PC-3 (cell line): ENCODE measurements at regions not wholly inside any gene's neighbourhood (a gene's known extent, or its start where the extent isn't known, plus 50 kb on each side); places are given as distances from the start of the nearest gene placed in this dataset.

Experiments used
- ATAC-seq: fragments of 200-7000 bp; cut with Tn5 transposase; 2 replicates; pipeline ENCODE4 v1.9.1; 2020; ENCODE audit warnings: mild to moderate bottlenecking, moderate library complexity
- BruUV-seq: library from RNA; stranded (reverse); fragments of 400-500 nt; replicated peaks from 2 replicates; lab custom pipeline; 2021; lab: Mats Ljungman, UMichigan
- CTCF ChIA-PET: fragments of 300-600 bp; sonication (Branson Sonifier 250); formaldehyde crosslinking; loops from one replicate; lab custom pipeline; 2022; ENCODE audit warnings: antibody characterized with exemption; lab: Charles Lee
- POLR2A ChIA-PET: fragments of 300-600 bp; sonication (Branson Sonifier 250); formaldehyde crosslinking; loops from one replicate; lab custom pipeline; 2022; ENCODE audit warnings: antibody characterized with exemption; ENCODE audit not compliant: unreplicated experiment; lab: Charles Lee
- DNase-seq: peaks from one replicate; pipeline ENCODE4 v3.0.0-alpha.2; 2015
- H2AFZ ChIP-seq: fragments of 300-600 bp; sonication (generic); 2 replicates; pipeline ENCODE4 v1.6.0; 2016; ENCODE audit warnings: antibody characterized with exemption, low read length
- H3F3A ChIP-seq: fragments of 300-600 bp; sonication (generic); one replicate; pipeline ENCODE4 v1.6.0; 2017; ENCODE audit warnings: antibody characterized with exemption, low read length, control low read depth, mild to moderate bottlenecking; ENCODE audit not compliant: unreplicated experiment
- H3K27ac ChIP-seq: fragments of 300-600 bp; sonication (generic); 2 replicates; pipeline ENCODE4 v1.5.1; 2016; ENCODE audit warnings: mild to moderate bottlenecking, low read length
- H3K27me3 ChIP-seq: fragments of 300-600 bp; sonication (generic); 2 replicates; pipeline ENCODE4 v1.6.1; 2016; ENCODE audit warnings: low read length, mixed read lengths
- H3K36me3 ChIP-seq: fragments of 300-600 bp; sonication (generic); 2 replicates; pipeline ENCODE4 v1.6.1; 2016; ENCODE audit warnings: low read depth, mixed run types, low read length, mixed read lengths
- H3K4me1 ChIP-seq: fragments of 300-600 bp; sonication (generic); 2 replicates; pipeline ENCODE4 v1.5.1; 2016; ENCODE audit warnings: low read length; ENCODE audit not compliant: insufficient read depth
- H3K4me2 ChIP-seq: fragments of 300-600 bp; sonication (generic); 2 replicates; pipeline ENCODE4 v1.6.0; 2016; ENCODE audit warnings: low read length
- H3K4me3 ChIP-seq: fragments of 300-600 bp; sonication (generic); 2 replicates; pipeline ENCODE4 v1.5.1; 2016; ENCODE audit warnings: mild to moderate bottlenecking, low read length, mixed read lengths
- H3K79me2 ChIP-seq: fragments of 300-600 bp; sonication (generic); 2 replicates; pipeline ENCODE4 v1.6.1; 2017; ENCODE audit warnings: low read length, mixed read lengths
- H3K9ac ChIP-seq: fragments of 300-600 bp; sonication (generic); 2 replicates; pipeline ENCODE4 v1.6.0; 2016; ENCODE audit warnings: mild to moderate bottlenecking, low read length
- H3K9me2 ChIP-seq: fragments of 300-600 bp; sonication (generic); replicated peaks from 2 replicates; pipeline ENCODE4 v1.6.1; 2016; ENCODE audit warnings: mixed run types, low read length, mixed read lengths
- H3K9me3 ChIP-seq: fragments of 300-600 bp; sonication (generic); 2 replicates; pipeline ENCODE4 v1.6.1; 2016; ENCODE audit warnings: low read length, mixed read lengths
- H4K20me1 ChIP-seq: fragments of 300-600 bp; sonication (generic); 2 replicates; pipeline ENCODE4 v1.6.1; 2016; ENCODE audit warnings: low read length, mixed read lengths
- CTCF ChIP-seq: fragments of 300-600 bp; sonication (generic); conservative IDR thresholded peaks from 2 replicates; pipeline ENCODE4 v1.5.1; 2017; ENCODE audit warnings: antibody characterized with exemption, low read depth, mild to moderate bottlenecking, low read length
- EZH2 ChIP-seq: fragments of 300-600 bp; sonication (generic); IDR thresholded peaks from one replicate; pipeline ENCODE4 v1.6.1; 2017; ENCODE audit warnings: antibody characterized with exemption, mild to moderate bottlenecking, low read length; ENCODE audit not compliant: unreplicated experiment
- EZH2phosphoT487 ChIP-seq: fragments of 300-600 bp; sonication (generic); IDR thresholded peaks from 2 replicates; pipeline ENCODE4 v1.6.1; 2018; ENCODE audit warnings: mild to moderate bottlenecking, antibody characterized with exemption, low read length, borderline replicate concordance
- intact Hi-C: fragments of 100-400 bp; cut with micrococcal nuclease; formaldehyde crosslinking; loops from 2 replicates; pipeline ENCODE4 v1.9.0; 2023

- Histone ChIP-seq H2AFZ (no peak overlapping the region), H3K4me3 (no peak overlapping the region), H3K9ac (no peak overlapping the region), H3K36me3 (no peaks in the 10 kb centered on the region), H3F3A (no peaks in the 10 kb centered on the region), H3K4me2 (no peak overlapping the region), H3K9me3 (no peaks in the 10 kb centered on the region), H4K20me1 (no peaks in the 10 kb centered on the region), H3K27me3 (peaks cover 58% of the 10 kb centered on the region), H3K4me1 (no peaks in the 10 kb centered on the region), H3K9me2 (no peaks in the 10 kb centered on the region), H3K27ac (no peak overlapping the region), H3K79me2 (no peaks in the 10 kb centered on the region)
- intact Hi-C loops, result no loop called here
- DNase-seq, result peak; percentile 31
- no peak for ATAC-seq
- CTCF ChIA-PET, result no interaction called here
- POLR2A ChIA-PET, result no interaction called here
- TF ChIP-seq EZH2phosphoT487, result no peak
- BruUV-seq, result no TSS peak
Observed at GRCh38 chr3:193132964-193133363, 108.1 kb upstream of the PLAAT1 start.

DNA sequence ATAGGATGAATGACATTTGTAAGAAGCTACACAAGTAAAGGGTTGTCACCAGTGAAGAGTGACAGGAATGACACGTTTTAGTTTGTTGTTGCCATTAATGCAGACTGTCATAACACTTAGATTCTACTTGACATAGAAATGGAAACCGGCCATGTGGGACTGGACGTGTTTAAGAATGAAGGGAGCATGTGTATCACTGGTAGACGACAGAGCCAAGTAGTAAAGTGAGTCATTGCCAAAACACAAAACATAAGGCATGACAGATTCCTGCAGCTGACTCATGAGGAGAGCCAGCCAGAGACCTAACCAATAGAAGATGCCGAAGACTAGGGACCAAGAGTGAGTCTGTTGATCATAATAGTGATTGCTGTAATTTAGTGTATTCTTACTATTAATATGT is 106.2 kb upstream of the PLAAT1 start:
- DNase-seq (peak; percentile 81), ATAC-seq (peak; percentile 92)
- BruUV-seq, result no TSS peak
- H3K9me3 ChIP-seq, result no peaks in the 10 kb centered on the region
- no peaks in the 10 kb centered on the region for H3K4me1 ChIP-seq
- H3K4me2 ChIP-seq, result no peak overlapping the region
- H3K27ac ChIP-seq, result no peak overlapping the region
- POLR2A ChIA-PET, result no interaction called here
- no peak overlapping the region for H3K4me3 ChIP-seq
- no peak overlapping the region for H3K9ac ChIP-seq
- CTCF ChIA-PET, result no interaction called here
- no peaks in the 10 kb centered on the region for H3F3A ChIP-seq
- no peaks in the 10 kb centered on the region for H4K20me1 ChIP-seq
- H3K27me3 ChIP-seq, result peaks cover 58% of the 10 kb centered on the region
- H3K9me2 ChIP-seq, result no peaks in the 10 kb centered on the region
- H3K36me3 ChIP-seq, result no peaks in the 10 kb centered on the region
- no peak for TF ChIP-seq CTCF
- TF ChIP-seq EZH2, result no peak
- no peak for TF ChIP-seq EZH2phosphoT487
- H3K79me2 ChIP-seq, result no peaks in the 10 kb centered on the region
- intact Hi-C loops, result no loop called here
- H2AFZ ChIP-seq, result no peak overlapping the region

DNA sequence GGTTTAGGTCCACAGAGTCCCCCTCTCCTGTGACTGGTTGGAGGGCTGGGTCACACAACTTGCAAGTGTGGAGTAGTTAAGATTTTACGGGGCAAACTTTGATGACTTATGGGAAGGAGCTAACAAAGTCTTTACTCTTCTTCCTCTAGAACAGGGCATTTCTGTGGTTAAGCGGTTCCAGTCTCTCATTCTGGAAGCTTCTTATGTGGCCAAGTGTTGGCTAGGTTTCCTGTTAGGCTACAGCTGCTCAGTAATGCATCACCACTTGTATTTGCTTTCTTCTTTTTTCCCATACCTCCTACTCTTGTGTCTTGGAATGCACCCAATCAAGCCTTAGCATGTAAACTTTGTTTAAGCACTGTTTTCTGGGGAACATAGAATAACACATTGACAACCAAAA is 100.6 kb upstream of the PLAAT1 start:
- POLR2A ChIA-PET, result no interaction called here

More for the DNA sequence above, 100.6 kb upstream of the PLAAT1 start:
- Histone ChIP-seq H3K27me3 (peaks cover 33% of the 10 kb centered on the region; the same call in 1 of the 2 replicates), H3K27ac (no peak overlapping the region), H3K4me2 (no peak overlapping the region), H4K20me1 (no peaks in the 10 kb centered on the region), H3K9me2 (no peaks in the 10 kb centered on the region), H2AFZ (no peak overlapping the region), H3K36me3 (no peaks in the 10 kb centered on the region), H3K79me2 (no peaks in the 10 kb centered on the region), H3K4me3 (no peak overlapping the region), H3F3A (no peaks in the 10 kb centered on the region), H3K9ac (no peak overlapping the region), H3K9me3 (no peaks in the 10 kb centered on the region), H3K4me1 (no peaks in the 10 kb centered on the region)
- CTCF ChIA-PET, result no interaction called here
- TF ChIP-seq EZH2phosphoT487 (no peak), EZH2 (no peak), CTCF (no peak)
- intact Hi-C loops, result no loop called here
- peak; percentile 6 for DNase-seq
- BruUV-seq, result no TSS peak
- no peak for ATAC-seq
